Iris pigment epithelial cell (primary cell): ENCODE measurements at regions not wholly inside any gene's neighbourhood (a gene's known extent, or its start where the extent isn't known, plus 50 kb on each side); places are given as distances from the start of the nearest gene placed in this dataset.
"Not testable (repeated sequence)": the region's sequence is repeated elsewhere in the genome, so short reads cannot be mapped to it uniquely, and the experiment has no call there.

Experiments used
- DNase-seq: peaks from one replicate; pipeline ENCODE4 v3.0.0-alpha.2; 2011; ENCODE audit warnings: low read depth

DNA sequence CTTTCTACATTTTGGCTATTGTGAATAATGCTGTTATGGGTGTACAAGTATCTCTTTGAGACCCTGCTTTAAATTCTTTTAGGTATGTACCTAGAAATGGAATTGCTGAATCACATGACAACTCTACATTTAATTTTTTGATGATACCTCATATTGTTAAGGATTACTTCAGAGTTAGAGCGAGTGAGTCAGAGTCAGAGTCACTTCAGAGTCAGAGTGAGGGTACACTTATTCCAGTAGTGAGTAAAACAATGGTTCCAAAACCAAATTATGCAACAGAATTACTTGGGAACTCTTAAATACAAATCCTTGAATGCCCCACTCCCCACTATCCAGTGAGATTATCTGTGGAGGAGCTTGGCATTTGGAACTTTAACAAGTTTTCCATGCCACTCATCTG, 50.3 kb upstream of the SNRK start:
- DNase-seq, result peak; percentile 58

- no peak for DNase-seq
These were observed 53.3 kb upstream of the SNRK start for GRCh38 chr3:43233062-43233461.

DNA sequence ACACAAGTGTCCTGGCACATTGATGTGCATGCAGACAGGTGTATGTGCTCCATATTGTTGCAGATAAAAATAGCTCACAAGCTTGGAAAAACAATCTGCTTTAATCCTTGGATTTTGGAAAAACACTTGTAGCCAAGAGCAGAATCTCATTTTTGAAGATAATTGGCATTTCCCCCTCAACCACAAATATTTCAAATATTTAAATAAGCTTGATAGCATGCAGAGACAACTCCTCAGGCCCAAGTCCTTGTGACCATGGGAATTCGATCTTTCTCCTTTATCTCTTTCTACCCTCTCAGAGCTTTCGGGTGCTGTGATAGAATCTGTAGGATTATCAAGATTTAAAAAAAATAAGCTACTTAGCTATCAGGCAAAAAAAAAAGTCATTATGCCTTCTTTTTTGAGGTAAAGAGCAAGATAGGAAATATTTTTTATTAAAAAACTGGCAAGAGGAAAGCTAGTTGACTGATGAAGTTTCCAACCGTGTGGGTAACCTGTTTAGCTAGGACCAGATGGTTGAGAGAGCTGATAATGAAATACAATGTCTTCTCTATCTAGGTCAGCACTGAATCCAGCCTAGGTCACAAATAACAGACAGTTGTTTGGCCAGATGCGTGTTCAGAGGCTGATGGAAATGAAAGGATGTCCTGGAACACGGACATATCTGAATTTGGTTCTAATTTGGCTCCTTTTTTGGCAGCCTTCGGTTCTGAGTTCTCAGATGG, 54.9 kb upstream of the SNRK start:
- DNase-seq, result peak; percentile 64

DNA sequence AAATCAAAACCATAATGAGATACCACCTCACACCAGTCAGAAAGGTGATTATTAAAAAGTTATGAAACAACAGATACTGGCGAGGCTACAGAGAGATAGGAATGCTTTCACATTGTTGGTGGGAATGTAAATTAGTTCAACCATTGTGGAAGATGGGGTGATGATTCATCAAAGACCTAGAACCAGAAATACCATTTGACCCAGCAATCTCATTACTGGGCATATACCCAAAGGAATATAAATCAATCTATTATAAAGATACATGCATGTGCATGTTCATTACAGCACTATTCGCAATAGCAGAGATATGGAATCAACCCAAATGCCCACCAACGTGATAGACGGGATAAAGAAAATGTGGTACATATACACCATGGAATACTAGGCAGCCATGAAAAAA, 56.5 kb upstream of the SNRK start:
- peak; percentile 42 for DNase-seq

DNA sequence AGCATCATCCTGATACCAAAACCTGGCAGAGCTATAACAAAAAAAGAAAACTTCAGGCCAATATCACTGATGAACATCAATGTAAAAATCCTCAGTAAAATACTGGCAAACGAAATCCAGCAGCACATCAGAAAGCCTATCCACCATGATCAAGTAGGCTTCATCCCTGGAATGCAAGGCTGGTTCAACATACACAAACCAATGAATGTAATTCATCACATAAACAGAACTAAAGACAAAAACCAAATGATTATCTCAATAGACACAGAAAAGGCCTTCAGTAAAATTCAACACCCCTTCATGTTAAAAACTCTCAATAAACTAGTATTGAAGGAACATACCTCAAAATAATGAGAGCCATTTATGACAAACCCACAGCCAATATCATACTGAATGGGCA, 58.7 kb upstream of the SNRK start:
- not testable (repeated sequence) for DNase-seq

DNA sequence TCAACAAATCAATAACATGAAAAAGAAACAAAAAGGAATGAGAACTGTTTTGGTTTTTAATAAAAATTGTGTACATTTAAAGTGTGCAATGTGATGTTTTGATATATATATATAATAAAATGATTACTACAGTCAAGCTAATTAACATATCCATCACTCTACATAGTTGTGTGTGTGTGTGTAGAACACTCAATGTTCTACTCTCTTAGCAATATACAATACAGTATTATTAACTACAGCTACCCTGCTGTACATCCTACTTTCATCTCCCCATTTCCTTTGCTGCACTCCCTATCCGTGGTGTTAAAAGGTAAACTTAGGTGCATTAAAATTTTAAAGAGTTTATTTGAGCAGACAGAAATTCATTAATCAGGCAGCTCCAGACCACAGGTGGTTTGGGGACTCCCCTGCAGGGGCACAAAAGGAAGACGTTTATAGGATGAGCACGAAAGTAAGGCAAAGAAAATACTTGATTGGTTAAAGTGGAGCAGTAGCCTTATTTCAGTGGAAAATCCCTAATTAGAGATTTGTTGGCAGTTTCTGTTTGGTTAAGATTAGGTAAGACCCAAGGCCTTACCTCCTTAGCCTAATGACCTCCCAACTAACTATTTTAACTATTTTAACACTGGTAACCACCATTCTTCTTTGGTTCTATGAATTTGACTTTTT, 61.8 kb upstream of the SNRK start:
- DNase-seq, result no peak

- DNase-seq, result peak; percentile 28
These were observed 62.5 kb upstream of the SNRK start for GRCh38 chr3:43223670-43224364.

DNA sequence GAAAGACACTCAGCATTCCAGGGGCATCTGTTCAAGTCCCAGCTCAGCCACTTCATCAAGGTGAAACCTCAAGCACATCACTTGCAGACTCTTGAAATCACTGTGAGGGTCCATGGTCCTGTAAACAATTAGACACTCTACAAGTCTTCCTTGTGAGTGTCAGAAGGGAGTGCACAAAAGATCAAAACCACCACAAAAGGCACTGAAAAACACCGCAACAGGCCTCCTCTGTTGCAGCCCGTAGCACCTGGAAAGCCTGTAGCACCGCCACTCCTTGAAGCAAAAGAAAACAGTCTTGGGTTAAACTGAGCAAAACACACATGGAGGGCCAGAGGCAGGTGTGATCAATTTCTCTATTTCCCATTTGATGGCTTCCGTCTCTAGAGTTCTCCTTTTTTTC, 63.8 kb upstream of the SNRK start:
- no peak for DNase-seq

GRCh38 chr3:43221076-43221475, 65.3 kb upstream of the SNRK start:
- DNase-seq, result peak; percentile 55

- no peak for DNase-seq
These were observed 66.7 kb upstream of the SNRK start for GRCh38 chr3:43219616-43220015.

GRCh38 chr3:43218921-43219320, 67.4 kb upstream of the SNRK start:
- DNase-seq, result no peak

- DNase-seq, result no peak
These were observed 68.2 kb upstream of the SNRK start for GRCh38 chr3:43218156-43218555.

GRCh38 chr3:43217633-43218032, 68.7 kb upstream of the SNRK start:
- DNase-seq, result no peak

DNA sequence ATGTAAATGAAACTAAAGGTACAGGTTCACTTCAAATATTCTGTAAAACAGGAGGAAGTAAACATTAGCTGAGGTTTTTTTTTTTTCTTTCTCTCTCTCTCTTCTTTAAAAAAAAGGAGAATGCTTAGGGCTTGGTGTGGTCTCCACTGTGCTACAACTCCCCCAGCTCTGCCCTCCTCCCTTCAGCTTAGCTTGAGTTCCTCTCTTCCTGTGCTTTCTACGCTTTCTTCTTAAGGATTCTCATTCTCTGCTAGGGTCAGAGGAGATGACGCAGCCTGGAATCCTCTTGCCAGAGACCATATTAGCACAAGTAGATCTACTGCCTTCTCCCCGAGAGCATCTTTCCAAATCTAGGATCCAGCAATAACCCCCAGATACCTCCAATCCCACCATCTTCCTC, 69.1 kb upstream of the SNRK start:
- no peak for DNase-seq

- no peak for DNase-seq
These were observed 70.6 kb upstream of the SNRK start for GRCh38 chr3:43215663-43216275.

DNA sequence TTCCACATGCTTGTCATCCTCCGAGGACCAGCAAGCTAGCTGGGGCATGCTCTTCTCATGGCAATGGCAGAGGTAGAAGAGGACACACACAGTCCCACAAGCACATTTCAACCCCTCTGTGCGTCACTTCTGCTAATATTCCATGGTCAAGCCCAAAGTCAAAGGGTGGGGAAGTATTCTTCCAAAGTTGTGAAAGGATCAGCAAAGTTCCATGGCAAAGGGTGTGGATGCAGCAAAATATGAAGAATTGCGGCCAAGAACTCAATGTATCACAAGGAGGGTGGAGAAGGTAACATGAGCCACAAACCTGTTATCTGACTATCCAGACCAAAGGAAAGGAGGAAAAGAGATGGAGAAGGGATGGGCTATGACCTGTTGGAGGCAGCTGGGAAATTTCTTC, 71.2 kb upstream of the SNRK start:
- no peak for DNase-seq

DNA sequence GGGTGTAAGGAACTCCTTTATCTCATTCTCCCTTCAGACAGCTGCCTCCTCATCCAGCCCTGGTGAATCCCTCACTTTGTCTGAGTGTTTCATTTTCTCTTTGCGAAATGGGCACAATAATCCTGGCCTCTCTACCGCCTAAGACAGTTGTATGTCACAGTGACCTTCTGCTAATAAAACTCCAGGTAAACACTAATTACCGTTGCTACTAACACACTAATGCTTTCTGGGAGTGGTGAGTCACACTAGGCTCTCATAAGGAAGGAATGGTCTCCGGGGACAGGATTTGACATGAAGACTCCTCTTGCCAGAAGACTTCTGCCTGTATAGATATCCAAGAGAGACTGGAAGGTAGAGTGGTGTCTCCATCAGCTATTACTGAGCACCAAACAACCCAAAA, 71.7 kb upstream of the SNRK start:
- DNase-seq, result no peak

GRCh38 chr3:43213631-43214030, 72.7 kb upstream of the SNRK start:
- no peak for DNase-seq

- no peak for DNase-seq
These were observed 73.3 kb upstream of the SNRK start for GRCh38 chr3:43212914-43213611.

- DNase-seq, result no peak
These were observed 74.7 kb upstream of the SNRK start for GRCh38 chr3:43211681-43212080.

DNA sequence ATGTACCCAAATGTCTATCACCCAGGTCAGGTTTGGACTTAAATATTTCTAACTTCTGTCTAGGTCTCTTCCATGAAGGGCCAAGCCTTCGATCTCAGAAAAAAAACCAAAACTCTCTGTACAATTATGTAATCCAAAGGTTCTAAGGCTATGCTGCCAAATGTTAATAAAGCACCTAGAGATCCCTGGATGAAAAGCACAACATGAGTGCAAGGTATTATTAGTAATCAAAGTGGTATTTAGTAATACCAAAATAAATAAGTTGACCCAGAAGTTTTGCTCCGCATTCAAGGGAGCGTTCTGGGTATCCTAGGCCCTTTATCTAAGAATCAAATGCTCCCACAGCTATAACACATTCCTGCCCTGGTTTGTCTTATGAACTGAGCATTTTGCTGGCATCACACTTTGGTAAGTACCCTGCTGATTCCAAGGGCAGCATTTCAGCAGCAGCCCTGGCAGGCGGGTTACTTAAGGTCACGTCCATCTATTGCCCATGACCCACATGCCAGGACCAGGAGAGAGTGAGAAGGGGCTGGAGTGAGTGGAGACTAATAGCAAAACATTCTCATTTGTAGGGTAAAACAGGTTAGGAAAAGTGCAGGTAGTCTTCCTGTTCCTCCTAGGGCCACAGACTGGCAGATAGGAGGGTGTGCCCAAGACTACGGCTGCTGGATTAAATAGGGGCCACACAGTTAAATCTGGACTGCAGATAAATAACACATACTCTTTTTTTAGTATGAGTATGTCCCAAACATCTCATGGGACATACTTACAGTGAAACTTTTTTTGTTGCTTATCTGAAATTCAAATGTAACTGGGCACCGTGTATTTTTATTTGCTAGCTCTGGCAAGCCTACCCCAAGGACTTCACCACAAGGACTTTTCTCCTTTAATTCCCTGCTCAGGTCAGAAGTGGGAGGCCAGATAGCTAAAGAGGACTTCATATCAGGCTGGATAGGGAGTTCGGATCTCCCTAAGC, 76.0 kb upstream of the SNRK start:
- no peak for DNase-seq
